ENCODE measurements at regions not wholly inside any gene's neighbourhood (a gene's known extent, or its start where the extent isn't known, plus 50 kb on each side); places are given as distances from the start of the nearest gene placed in this dataset.

GRCh38 chr4:82192017-82192673 lies 181.6 kb downstream of the HNRNPD start:
- no peak overlapping the region for H3K27ac ChIP-seq
- intact Hi-C loops (cut with DNase I; ENCODE audit: low total_unique reads) = no loop called here
- TF ChIP-seq CTCF (IDR thresholded peaks at IDR 0.05 in 8 of 11, conservative IDR thresholded peaks at IDR 0.05 in 3 of 11) (no peak), POLR2A (IDR thresholded peaks at IDR 0.05) (no peak), POLR2AphosphoS5 (IDR thresholded peaks at IDR 0.05) (no peak)
- no peak for DNase-seq
- H3K9me3 ChIP-seq = peaks cover 0 to 9% (median 2%) of the 10 kb centered on the region in 8 donors
- H3K27me3 ChIP-seq (replicated peaks in 1 of 7) = no peaks in the 10 kb centered on the region
- H3K4me1 ChIP-seq = no peaks in the 10 kb centered on the region
- 54 to 72% (median 56%) methylated on average over 8 of the region's 8 CpGs for WGBS, 5 donors
- no peaks in the 10 kb centered on the region for H3K36me3 ChIP-seq
- H3K4me3 ChIP-seq = no peak overlapping the region

GRCh38 chr4:82181789-82182188 lies 192.0 kb downstream of the HNRNPD start:
- intact Hi-C loops (cut with DNase I; ENCODE audit: low total_unique reads) = no loop called here
- 86 to 92% (median 90%) methylated on average over 3 of the region's 3 CpGs for WGBS, 5 donors
- no peak overlapping the region for H3K27ac ChIP-seq

GRCh38 chr4:82172186-82172585 lies 201.6 kb downstream of the HNRNPD start:
- Histone ChIP-seq H3K27me3 (replicated peaks in 1 of 7) (no peaks in the 10 kb centered on the region), H3K9me3 (peaks cover 0 to 14% (median 4%) of the 10 kb centered on the region in 8 donors), H3K27ac (no peak overlapping the region), H3K4me1 (no peaks in the 10 kb centered on the region), H3K36me3 (no peaks in the 10 kb centered on the region), H3K4me3 (no peak overlapping the region)
- intact Hi-C loops (cut with DNase I; ENCODE audit: low total_unique reads) = no loop called here
- TF ChIP-seq CTCF (IDR thresholded peaks at IDR 0.05 in 8 of 11, conservative IDR thresholded peaks at IDR 0.05 in 3 of 11) (no peak), POLR2AphosphoS5 (IDR thresholded peaks at IDR 0.05) (no peak), POLR2A (IDR thresholded peaks at IDR 0.05) (no peak)
- DNase-seq = no peak
- WGBS, 5 donors = 81 to 100% (median 90%) methylated on average over 1 of the region's 1 CpG

More at GRCh38 chr4:82181789-82182188, 192.0 kb downstream of the HNRNPD start:
- H3K27me3 ChIP-seq (replicated peaks in 1 of 7) = no peaks in the 10 kb centered on the region
- H3K9me3 ChIP-seq = no peaks in the 10 kb centered on the region
- DNase-seq = no peak
- no peak for TF ChIP-seq CTCF (IDR thresholded peaks at IDR 0.05 in 8 of 11, conservative IDR thresholded peaks at IDR 0.05 in 3 of 11)
- TF ChIP-seq POLR2A (IDR thresholded peaks at IDR 0.05) = no peak
- TF ChIP-seq POLR2AphosphoS5 (IDR thresholded peaks at IDR 0.05) = no peak
- H3K4me1 ChIP-seq = no peaks in the 10 kb centered on the region
- no peak overlapping the region for H3K4me3 ChIP-seq
- H3K36me3 ChIP-seq = no peaks in the 10 kb centered on the region

- H3K27ac ChIP-seq = no peak overlapping the region
- whole genome bisulfite sequencing, 5 donors = 64 to 89% (median 76%) methylated on average over 1 of the region's 1 CpG
- TF ChIP-seq CTCF (IDR thresholded peaks at IDR 0.05 in 8 of 11, conservative IDR thresholded peaks at IDR 0.05 in 3 of 11) (no peak), POLR2AphosphoS5 (IDR thresholded peaks at IDR 0.05) (no peak), POLR2A (IDR thresholded peaks at IDR 0.05) (no peak)
- peaks cover 0 to 14% (median 4%) of the 10 kb centered on the region in 8 donors for H3K9me3 ChIP-seq
- DNase-seq = no peak
- H3K4me3 ChIP-seq = no peak overlapping the region
- H3K4me1 ChIP-seq = no peaks in the 10 kb centered on the region
- H3K36me3 ChIP-seq = no peaks in the 10 kb centered on the region
- H3K27me3 ChIP-seq (replicated peaks in 1 of 7) = no peaks in the 10 kb centered on the region
- intact Hi-C loops (cut with DNase I; ENCODE audit: low total_unique reads) = no loop called here
Observed at GRCh38 chr4:82171531-82172155, 202.1 kb downstream of the HNRNPD start.

All from spleen (tissue), 11 donors.